ENCODE measurements at regions not wholly inside any gene's neighbourhood (a gene's known extent, or its start where the extent isn't known, plus 50 kb on each side); places are given as distances from the start of the nearest gene placed in this dataset.

GRCh38 chr3:152770296-152770695 is 64.6 kb upstream of the P2RY1 start:
- no peaks in the 10 kb centered on the region for H4K20me1 ChIP-seq (replicated peaks; ENCODE audit: insufficient read depth)
- H3K9me2 ChIP-seq (ENCODE audit: insufficient read depth), result no peaks in the 10 kb centered on the region
- no peak overlapping the region for H2AFZ ChIP-seq
- H3K36me3 ChIP-seq (ENCODE audit: insufficient read depth), result no peaks in the 10 kb centered on the region
- DNase-seq (ENCODE audit: low spot score) (no peak), ATAC-seq (no peak)
- no peak overlapping the region for H3K4me3 ChIP-seq
- Mint-ChIP-seq H3K36me3 (ENCODE audit: low read depth) (no peaks in the 10 kb centered on the region), H3K4me1 (no peaks in the 10 kb centered on the region), H3K27me3 (ENCODE audit: insufficient read depth, low read depth, poor library complexity) (peaks cover 2% of the 10 kb centered on the region), H3K4me3 (no peak overlapping the region), H3K27ac (no peak overlapping the region), H3K9me3 (peaks cover 7% of the 10 kb centered on the region; the same call in 2 of the 3 replicates)
- H3K4me2 ChIP-seq, result no peak overlapping the region
- H3K27me3 ChIP-seq (ENCODE audit: insufficient read depth), result no peaks in the 10 kb centered on the region
- H3K27ac ChIP-seq (ENCODE audit: low read depth), result no peak overlapping the region
- H3K4me1 ChIP-seq (ENCODE audit: insufficient read depth), result no peaks in the 10 kb centered on the region
- TF ChIP-seq JUNB (IDR thresholded peaks at IDR 0.05; ENCODE audit: unreplicated experiment) (no peak), ZNF331 (CRISPR knock-in tag; IDR thresholded peaks at IDR 0.05; ENCODE audit: low read depth) (no peak), EZH2phosphoT487 (IDR thresholded peaks at IDR 0.05; ENCODE audit: unreplicated experiment) (no peak), ZNF114 (CRISPR knock-in tag; IDR thresholded peaks at IDR 0.05) (no peak), STAT1 (IDR thresholded peaks at IDR 0.05; ENCODE audit: unreplicated experiment) (no peak), POLR2AphosphoS5 (IDR thresholded peaks at IDR 0.05; ENCODE audit: low read depth) (no peak), ZNF462 (CRISPR knock-in tag; IDR thresholded peaks at IDR 0.05) (no peak), REST (IDR thresholded peaks at IDR 0.05; ENCODE audit: unreplicated experiment) (no peak), NANOG (IDR thresholded peaks at IDR 0.05; ENCODE audit: borderline replicate concordance) (no peak), CTCF (conservative IDR thresholded peaks at IDR 0.05; ENCODE audit: low read depth in 2 of 2) (no peak), CREB1 (CRISPR knock-in tag; IDR thresholded peaks at IDR 0.05; ENCODE audit: low read depth) (no peak), EZH2 (IDR thresholded peaks at IDR 0.05; ENCODE audit: low read depth, unreplicated experiment) (no peak), ETS1 (IDR thresholded peaks at IDR 0.05) (no peak)
- H3K79me2 ChIP-seq (replicated peaks; ENCODE audit: insufficient read depth), result no peaks in the 10 kb centered on the region
- no peaks in the 10 kb centered on the region for H3F3A ChIP-seq (replicated peaks; ENCODE audit: low read depth)
